Fibroblast of mammary gland (primary cell): ENCODE measurements at regions not wholly inside any gene's neighbourhood (a gene's known extent, or its start where the extent isn't known, plus 50 kb on each side); places are given as distances from the start of the nearest gene placed in this dataset.

Source experiments
- DNase-seq: peaks from one replicate; pipeline ENCODE4 v3.0.0-alpha.2; 2010; ENCODE audit warnings: low read depth
- H3K4me3 ChIP-seq: 2 replicates; pipeline ENCODE4 v1.5.1; 2011; ENCODE audit warnings: low read depth, mild to moderate bottlenecking, low read length, moderate library complexity; ENCODE audit not compliant: control insufficient read depth
- CTCF ChIP-seq: conservative IDR thresholded peaks from 2 replicates; pipeline ENCODE4 v1.5.1; 2011; ENCODE audit warnings: low read depth, low read length, inconsistent platforms; ENCODE audit not compliant: control insufficient read depth, insufficient read depth

- no peak for TF ChIP-seq CTCF
- no peak for DNase-seq
Measured at GRCh38 chr12:93176610-93177126, 201.1 kb upstream of the NUDT4 start.

GRCh38 chr12:93177208-93178153 lies 200.2 kb upstream of the NUDT4 start:
- DNase-seq = no peak
- TF ChIP-seq CTCF = no peak
- no peak overlapping the region for H3K4me3 ChIP-seq

More at GRCh38 chr12:93176610-93177126, 201.1 kb upstream of the NUDT4 start:
- no peak overlapping the region for H3K4me3 ChIP-seq

GRCh38 chr12:93178154-93178878 lies 199.4 kb upstream of the NUDT4 start:
- TF ChIP-seq CTCF = no peak
- no peak for DNase-seq
- no peak overlapping the region for H3K4me3 ChIP-seq

- DNase-seq = no peak
- no peak overlapping the region for H3K4me3 ChIP-seq
- TF ChIP-seq CTCF = no peak
Measured at GRCh38 chr12:93179792-93180191, 197.9 kb upstream of the NUDT4 start.

GRCh38 chr12:93180566-93180965 lies 197.2 kb upstream of the NUDT4 start:
- H3K4me3 ChIP-seq = no peak overlapping the region
- no peak for DNase-seq
- no peak for TF ChIP-seq CTCF

- no peak overlapping the region for H3K4me3 ChIP-seq
- DNase-seq = no peak
Measured at GRCh38 chr12:93181409-93181965, 196.2 kb upstream of the NUDT4 start.

More at GRCh38 chr12:93181409-93181965, 196.2 kb upstream of the NUDT4 start:
- no peak for TF ChIP-seq CTCF
